ENCODE measurements at regions not wholly inside any gene's neighbourhood (a gene's known extent, or its start where the extent isn't known, plus 50 kb on each side); places are given as distances from the start of the nearest gene placed in this dataset.
"Not testable (repeated sequence)": the region's sequence is repeated elsewhere in the genome, so short reads cannot be mapped to it uniquely, and the experiment has no call there.

GRCh38 chr5:162816816-162817215 lies 620.6 kb upstream of the CCNG1 start:
- H3K36me3 Mint-ChIP-seq (ENCODE audit: insufficient read depth, unreplicated experiment): no peaks in the 10 kb centered on the region
- H3K4me1 Mint-ChIP-seq (ENCODE audit: low read depth, unreplicated experiment): no peaks in the 10 kb centered on the region
- peaks cover 30% of the 10 kb centered on the region for H3K9me3 Mint-ChIP-seq (ENCODE audit: low read depth, unreplicated experiment)
- intact Hi-C loops (cut with micrococcal nuclease; ENCODE audit: unreplicated experiment): no loop called here
- DNase-seq: no peak
- no TSS peak for BruUV-seq (replicated peaks)
- CTCF ChIA-PET: interaction anchor here (0.5 kb wide), 1 partner anchor 28 kb away, joined by 3 read pairs; no protein-coding TSS in a partner anchor
- no peak for TF ChIP-seq CTCF (IDR thresholded peaks at IDR 0.05; ENCODE audit: unreplicated experiment)
- no peaks in the 10 kb centered on the region for H3K27me3 Mint-ChIP-seq (ENCODE audit: unreplicated experiment)
- H3K4me3 Mint-ChIP-seq (ENCODE audit: low read depth, unreplicated experiment): no peak overlapping the region
- H3K27ac Mint-ChIP-seq (ENCODE audit: unreplicated experiment): no peak overlapping the region

- CTCF ChIA-PET: interaction anchor here (0.5 kb wide), 1 partner anchor 29 kb away, joined by 3 read pairs; no protein-coding TSS in a partner anchor
- no peaks in the 10 kb centered on the region for H3K36me3 Mint-ChIP-seq (ENCODE audit: insufficient read depth, unreplicated experiment)
- no peak for TF ChIP-seq CTCF (IDR thresholded peaks at IDR 0.05; ENCODE audit: unreplicated experiment)
- intact Hi-C loops (cut with micrococcal nuclease; ENCODE audit: unreplicated experiment): no loop called here
- H3K9me3 Mint-ChIP-seq (ENCODE audit: low read depth, unreplicated experiment): peaks cover 26% of the 10 kb centered on the region
- no TSS peak for BruUV-seq (replicated peaks)
- H3K27ac Mint-ChIP-seq (ENCODE audit: unreplicated experiment): no peak overlapping the region
- H3K4me3 Mint-ChIP-seq (ENCODE audit: low read depth, unreplicated experiment): no peak overlapping the region
- no peak for DNase-seq
- H3K27me3 Mint-ChIP-seq (ENCODE audit: unreplicated experiment): no peaks in the 10 kb centered on the region
- no peaks in the 10 kb centered on the region for H3K4me1 Mint-ChIP-seq (ENCODE audit: low read depth, unreplicated experiment)
Measured at GRCh38 chr5:162817364-162817763, 620.0 kb upstream of the CCNG1 start.

- DNase-seq; BruUV-seq (replicated peaks); H3K4me1 Mint-ChIP-seq (ENCODE audit: low read depth, unreplicated experiment); H3K36me3 Mint-ChIP-seq (ENCODE audit: insufficient read depth, unreplicated experiment); H3K4me3 Mint-ChIP-seq (ENCODE audit: low read depth, unreplicated experiment); intact Hi-C loops (cut with micrococcal nuclease; ENCODE audit: unreplicated experiment); H3K27ac Mint-ChIP-seq (ENCODE audit: unreplicated experiment); H3K27me3 Mint-ChIP-seq (ENCODE audit: unreplicated experiment): not testable (repeated sequence)
- H3K9me3 Mint-ChIP-seq (ENCODE audit: low read depth, unreplicated experiment): peaks cover 20% of the 10 kb centered on the region
- CTCF ChIA-PET: interaction anchor here (0.6 kb wide), 1 partner anchor 63 kb away, joined by 5 read pairs; no protein-coding TSS in a partner anchor
Measured at GRCh38 chr5:162821664-162822063, 615.7 kb upstream of the CCNG1 start.

GRCh38 chr5:162824360-162824759 lies 613.0 kb upstream of the CCNG1 start:
- CTCF ChIA-PET: no interaction called here
- intact Hi-C loops (cut with micrococcal nuclease; ENCODE audit: unreplicated experiment): no loop called here
- no peak for DNase-seq
- H3K9me3 Mint-ChIP-seq (ENCODE audit: low read depth, unreplicated experiment): peaks cover 27% of the 10 kb centered on the region
- TF ChIP-seq CTCF (IDR thresholded peaks at IDR 0.05; ENCODE audit: unreplicated experiment): no peak
- no peak overlapping the region for H3K4me3 Mint-ChIP-seq (ENCODE audit: low read depth, unreplicated experiment)
- no peak overlapping the region for H3K27ac Mint-ChIP-seq (ENCODE audit: unreplicated experiment)
- no TSS peak for BruUV-seq (replicated peaks)
- H3K36me3 Mint-ChIP-seq (ENCODE audit: insufficient read depth, unreplicated experiment): no peaks in the 10 kb centered on the region
- no peaks in the 10 kb centered on the region for H3K4me1 Mint-ChIP-seq (ENCODE audit: low read depth, unreplicated experiment)
- H3K27me3 Mint-ChIP-seq (ENCODE audit: unreplicated experiment): no peaks in the 10 kb centered on the region

- Mint-ChIP-seq H3K4me1 (ENCODE audit: low read depth, unreplicated experiment) (no peaks in the 10 kb centered on the region), H3K27ac (ENCODE audit: unreplicated experiment) (no peak overlapping the region), H3K36me3 (ENCODE audit: insufficient read depth, unreplicated experiment) (no peaks in the 10 kb centered on the region), H3K27me3 (ENCODE audit: unreplicated experiment) (no peaks in the 10 kb centered on the region), H3K4me3 (ENCODE audit: low read depth, unreplicated experiment) (no peak overlapping the region), H3K9me3 (ENCODE audit: low read depth, unreplicated experiment) (peaks cover 24% of the 10 kb centered on the region)
- intact Hi-C loops (cut with micrococcal nuclease; ENCODE audit: unreplicated experiment): no loop called here
- TF ChIP-seq CTCF (IDR thresholded peaks at IDR 0.05; ENCODE audit: unreplicated experiment): no peak
- CTCF ChIA-PET: no interaction called here
- DNase-seq: no peak
- BruUV-seq (replicated peaks): no TSS peak
Measured at GRCh38 chr5:162837155-162837554, 600.2 kb upstream of the CCNG1 start.

Measured in Calu3 (cell line).